ENCODE measurements at regions not wholly inside any gene's neighbourhood (a gene's known extent, or its start where the extent isn't known, plus 50 kb on each side); places are given as distances from the start of the nearest gene placed in this dataset.

DNA sequence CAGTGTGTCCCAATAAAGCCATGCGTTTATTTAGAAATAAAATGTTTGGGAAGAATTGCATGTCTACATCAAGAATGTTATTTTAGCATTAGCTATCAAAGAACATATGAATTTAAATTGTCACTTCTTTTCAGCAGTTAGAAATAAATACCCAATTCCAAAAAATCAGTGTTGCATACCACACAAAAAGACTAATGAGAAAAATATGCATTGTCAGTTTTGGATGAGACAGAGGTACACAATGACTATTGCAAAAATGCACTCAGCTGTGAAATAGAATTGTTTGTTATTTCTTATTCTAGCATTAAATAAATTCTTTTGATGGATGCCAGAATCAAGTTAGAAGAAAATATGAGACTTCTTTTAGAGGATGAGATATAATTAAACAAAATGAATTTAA, 833.9 kb downstream of the SLITRK1 start (continued):
- TF ChIP-seq, protein P1, sequence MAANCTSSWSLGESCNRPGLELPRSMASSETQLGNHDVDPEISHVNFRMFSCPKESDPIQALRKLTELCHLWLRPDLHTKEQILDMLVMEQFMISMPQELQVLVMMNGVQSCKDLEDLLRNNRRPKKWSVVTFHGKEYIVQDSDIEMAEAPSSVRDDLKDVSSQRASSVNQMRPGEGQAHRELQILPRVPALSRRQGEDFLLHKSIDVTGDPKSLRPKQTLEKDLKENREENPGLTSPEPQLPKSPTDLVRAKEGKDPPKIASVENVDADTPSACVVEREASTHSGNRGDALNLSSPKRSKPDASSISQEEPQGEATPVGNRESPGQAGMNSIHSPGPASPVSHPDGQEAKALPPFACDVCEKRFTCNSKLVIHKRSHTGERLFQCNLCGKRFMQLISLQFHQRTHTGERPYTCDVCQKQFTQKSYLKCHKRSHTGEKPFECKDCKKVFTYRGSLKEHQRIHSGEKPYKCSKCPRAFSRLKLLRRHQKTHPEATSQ (tag by site-specific recombination; IDR thresholded peaks at IDR 0.05) = no peak

DNA sequence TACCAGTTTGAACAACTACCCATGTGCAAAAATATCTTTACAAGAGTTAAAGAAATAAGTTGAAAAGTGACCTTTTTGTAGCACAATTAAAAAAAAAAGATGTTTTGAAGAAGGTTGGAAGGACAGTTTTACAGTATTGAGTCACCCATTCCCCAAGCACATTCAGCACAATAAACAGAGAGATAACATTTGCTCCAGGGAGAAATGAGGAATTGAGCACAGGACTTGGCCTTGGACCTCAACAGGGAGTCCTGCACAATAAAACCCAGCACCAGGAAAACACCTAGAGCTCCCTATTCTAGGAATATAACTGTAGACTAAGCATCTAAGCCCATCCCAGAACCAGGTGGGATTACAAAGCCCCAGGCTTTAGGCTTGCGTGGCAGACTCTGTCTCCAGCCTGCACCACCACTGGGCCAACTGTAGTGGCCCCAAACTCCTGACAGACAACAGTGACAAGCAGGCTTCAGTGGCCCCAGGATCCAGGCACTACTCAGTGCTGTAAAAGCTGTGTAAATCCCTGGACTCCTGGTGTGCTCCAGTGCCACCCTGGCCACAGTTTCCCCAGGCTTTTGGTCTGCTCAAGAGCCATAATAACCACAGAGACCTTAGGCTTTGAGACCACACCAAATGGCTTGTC, 857.2 kb downstream of the SLITRK1 start:
- Histone ChIP-seq H3K9me3 (ENCODE audit: control insufficient read depth, insufficient read depth, low read depth, low read length) (no peaks in the 10 kb centered on the region), H3K4me1 (ENCODE audit: control insufficient read depth, insufficient read depth, low read length) (no peaks in the 10 kb centered on the region), H3K27ac (ENCODE audit: extremely low read depth, low read depth, low read length) (no peak overlapping the region), H3K36me3 (ENCODE audit: control insufficient read depth in 2 of 2, insufficient read depth in 1 of 2, low read length in 2 of 2) (no peaks in the 10 kb centered on the region), H3K4me3 (ENCODE audit: low read depth, low read length) (no peak overlapping the region)
- ChIA-PET POLR2A (no interaction called here), CTCF (no interaction called here)
- no peak for TF ChIP-seq KLF16 (tag by site-specific recombination; IDR thresholded peaks at IDR 0.05)
- no peak for TF ChIP-seq ZNF112 (tag by site-specific recombination; IDR thresholded peaks at IDR 0.05)
- TF ChIP-seq ZNF600 (tag by site-specific recombination; IDR thresholded peaks at IDR 0.05) = no peak
- TF ChIP-seq, protein P2, sequence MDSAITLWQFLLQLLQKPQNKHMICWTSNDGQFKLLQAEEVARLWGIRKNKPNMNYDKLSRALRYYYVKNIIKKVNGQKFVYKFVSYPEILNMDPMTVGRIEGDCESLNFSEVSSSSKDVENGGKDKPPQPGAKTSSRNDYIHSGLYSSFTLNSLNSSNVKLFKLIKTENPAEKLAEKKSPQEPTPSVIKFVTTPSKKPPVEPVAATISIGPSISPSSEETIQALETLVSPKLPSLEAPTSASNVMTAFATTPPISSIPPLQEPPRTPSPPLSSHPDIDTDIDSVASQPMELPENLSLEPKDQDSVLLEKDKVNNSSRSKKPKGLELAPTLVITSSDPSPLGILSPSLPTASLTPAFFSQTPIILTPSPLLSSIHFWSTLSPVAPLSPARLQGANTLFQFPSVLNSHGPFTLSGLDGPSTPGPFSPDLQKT (IDR thresholded peaks at IDR 0.05; ENCODE audit: borderline replicate concordance, low read depth, low read length) = no peak
- no peak for TF ChIP-seq ZNF341 (tag by site-specific recombination; IDR thresholded peaks at IDR 0.05; ENCODE audit: low read depth)
- TF ChIP-seq ZNF837 (tag by site-specific recombination; IDR thresholded peaks at IDR 0.05) = no peak
- TF ChIP-seq ZNF214 (tag by site-specific recombination; IDR thresholded peaks at IDR 0.05; ENCODE audit: borderline replicate concordance) = no peak
- TF ChIP-seq, protein P3, sequence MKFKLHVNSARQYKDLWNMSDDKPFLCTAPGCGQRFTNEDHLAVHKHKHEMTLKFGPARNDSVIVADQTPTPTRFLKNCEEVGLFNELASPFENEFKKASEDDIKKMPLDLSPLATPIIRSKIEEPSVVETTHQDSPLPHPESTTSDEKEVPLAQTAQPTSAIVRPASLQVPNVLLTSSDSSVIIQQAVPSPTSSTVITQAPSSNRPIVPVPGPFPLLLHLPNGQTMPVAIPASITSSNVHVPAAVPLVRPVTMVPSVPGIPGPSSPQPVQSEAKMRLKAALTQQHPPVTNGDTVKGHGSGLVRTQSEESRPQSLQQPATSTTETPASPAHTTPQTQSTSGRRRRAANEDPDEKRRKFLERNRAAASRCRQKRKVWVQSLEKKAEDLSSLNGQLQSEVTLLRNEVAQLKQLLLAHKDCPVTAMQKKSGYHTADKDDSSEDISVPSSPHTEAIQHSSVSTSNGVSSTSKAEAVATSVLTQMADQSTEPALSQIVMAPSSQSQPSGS (tag by site-specific recombination; IDR thresholded peaks at IDR 0.05; ENCODE audit: low read depth) = no peak
- TF ChIP-seq, protein P4, sequence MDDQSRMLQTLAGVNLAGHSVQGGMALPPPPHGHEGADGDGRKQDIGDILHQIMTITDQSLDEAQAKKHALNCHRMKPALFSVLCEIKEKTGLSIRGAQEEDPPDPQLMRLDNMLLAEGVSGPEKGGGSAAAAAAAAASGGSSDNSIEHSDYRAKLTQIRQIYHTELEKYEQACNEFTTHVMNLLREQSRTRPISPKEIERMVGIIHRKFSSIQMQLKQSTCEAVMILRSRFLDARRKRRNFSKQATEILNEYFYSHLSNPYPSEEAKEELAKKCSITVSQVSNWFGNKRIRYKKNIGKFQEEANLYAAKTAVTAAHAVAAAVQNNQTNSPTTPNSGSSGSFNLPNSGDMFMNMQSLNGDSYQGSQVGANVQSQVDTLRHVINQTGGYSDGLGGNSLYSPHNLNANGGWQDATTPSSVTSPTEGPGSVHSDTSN (CRISPR knock-in tag; IDR thresholded peaks at IDR 0.05) = no peak
- TF ChIP-seq ZNF433 (tag by site-specific recombination; IDR thresholded peaks at IDR 0.05; ENCODE audit: low read depth) = no peak
- TF ChIP-seq ZNF530 (tag by site-specific recombination; IDR thresholded peaks at IDR 0.05; ENCODE audit: low read depth) = no peak
- no peak for TF ChIP-seq ZNF311 (tag by site-specific recombination; IDR thresholded peaks at IDR 0.05; ENCODE audit: borderline replicate concordance)
- TF ChIP-seq SCRT1 (tag by site-specific recombination; IDR thresholded peaks at IDR 0.05; ENCODE audit: borderline replicate concordance) = no peak
- no peak for TF ChIP-seq ZNF202 (tag by site-specific recombination; IDR thresholded peaks at IDR 0.05; ENCODE audit: borderline replicate concordance)
- TF ChIP-seq ZNF266 (tag by site-specific recombination; IDR thresholded peaks at IDR 0.05; ENCODE audit: low read depth) = no peak
- TF ChIP-seq OSR2 (tag by site-specific recombination; IDR thresholded peaks at IDR 0.05) = no peak
- TF ChIP-seq, protein P5, sequence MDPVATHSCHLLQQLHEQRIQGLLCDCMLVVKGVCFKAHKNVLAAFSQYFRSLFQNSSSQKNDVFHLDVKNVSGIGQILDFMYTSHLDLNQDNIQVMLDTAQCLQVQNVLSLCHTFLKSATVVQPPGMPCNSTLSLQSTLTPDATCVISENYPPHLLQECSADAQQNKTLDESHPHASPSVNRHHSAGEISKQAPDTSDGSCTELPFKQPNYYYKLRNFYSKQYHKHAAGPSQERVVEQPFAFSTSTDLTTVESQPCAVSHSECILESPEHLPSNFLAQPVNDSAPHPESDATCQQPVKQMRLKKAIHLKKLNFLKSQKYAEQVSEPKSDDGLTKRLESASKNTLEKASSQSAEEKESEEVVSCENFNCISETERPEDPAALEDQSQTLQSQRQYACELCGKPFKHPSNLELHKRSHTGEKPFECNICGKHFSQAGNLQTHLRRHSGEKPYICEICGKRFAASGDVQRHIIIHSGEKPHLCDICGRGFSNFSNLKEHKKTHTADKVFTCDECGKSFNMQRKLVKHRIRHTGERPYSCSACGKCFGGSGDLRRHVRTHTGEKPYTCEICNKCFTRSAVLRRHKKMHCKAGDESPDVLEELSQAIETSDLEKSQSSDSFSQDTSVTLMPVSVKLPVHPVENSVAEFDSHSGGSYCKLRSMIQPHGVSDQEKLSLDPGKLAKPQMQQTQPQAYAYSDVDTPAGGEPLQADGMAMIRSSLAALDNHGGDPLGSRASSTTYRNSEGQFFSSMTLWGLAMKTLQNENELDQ (tag by site-specific recombination; IDR thresholded peaks at IDR 0.05; ENCODE audit: low read depth) = no peak
- TF ChIP-seq ZBTB8A (tag by site-specific recombination; IDR thresholded peaks at IDR 0.05) = no peak
- TF ChIP-seq SP7 (tag by site-specific recombination; IDR thresholded peaks at IDR 0.05) = no peak
